HG02943 (cell line): ENCODE measurements at regions not wholly inside any gene's neighbourhood (a gene's known extent, or its start where the extent isn't known, plus 50 kb on each side); places are given as distances from the start of the nearest gene placed in this dataset.

Experiments
- ATAC-seq: cut with Tn5 transposase; IDR thresholded peaks from one replicate; pipeline ENCODE4 v1.9.1; 2021; ENCODE audit warnings: mild to moderate bottlenecking, low read depth, moderate library complexity; ENCODE audit not compliant: unreplicated experiment

DNA sequence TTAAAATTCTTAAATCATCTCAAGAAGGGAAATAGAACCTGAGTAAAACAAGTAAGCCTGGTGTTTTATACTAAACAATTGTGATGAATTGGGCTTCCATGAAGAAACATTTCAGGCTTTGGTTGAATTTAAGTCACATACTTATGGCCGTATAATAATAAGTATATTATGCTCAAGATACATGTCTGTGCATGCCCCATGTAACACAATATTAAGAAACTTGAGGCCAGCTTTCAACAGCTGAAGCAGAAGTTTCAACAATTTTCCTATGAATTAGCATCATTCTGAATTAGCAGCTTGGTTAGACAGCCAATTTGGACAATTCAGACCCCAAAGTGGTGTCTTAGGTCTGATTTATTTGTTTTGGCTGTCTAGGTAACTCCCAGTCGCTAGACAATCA is 243.7 kb downstream of the MYLK4 start:
- ATAC-seq, result no peak

DNA sequence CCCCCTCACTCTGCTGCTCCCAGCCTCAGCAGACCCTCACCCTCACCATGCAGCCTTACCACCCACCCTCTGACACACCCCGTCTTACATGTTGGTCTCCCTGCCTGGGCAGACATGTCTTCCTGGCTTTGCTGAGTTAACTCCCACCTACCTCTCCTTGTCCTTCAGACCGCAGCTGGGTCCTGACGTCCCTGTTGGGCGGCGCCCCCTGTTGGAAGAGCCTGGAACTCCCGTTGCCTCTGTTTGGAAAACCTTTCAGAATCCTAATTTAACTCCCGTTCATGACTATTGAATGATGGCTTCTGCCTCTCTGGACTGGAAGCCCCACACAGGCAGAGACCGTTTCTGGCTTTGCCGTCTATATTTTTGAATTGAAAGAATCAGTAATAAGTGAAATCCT is 245.1 kb downstream of the MYLK4 start:
- no peak for ATAC-seq

DNA sequence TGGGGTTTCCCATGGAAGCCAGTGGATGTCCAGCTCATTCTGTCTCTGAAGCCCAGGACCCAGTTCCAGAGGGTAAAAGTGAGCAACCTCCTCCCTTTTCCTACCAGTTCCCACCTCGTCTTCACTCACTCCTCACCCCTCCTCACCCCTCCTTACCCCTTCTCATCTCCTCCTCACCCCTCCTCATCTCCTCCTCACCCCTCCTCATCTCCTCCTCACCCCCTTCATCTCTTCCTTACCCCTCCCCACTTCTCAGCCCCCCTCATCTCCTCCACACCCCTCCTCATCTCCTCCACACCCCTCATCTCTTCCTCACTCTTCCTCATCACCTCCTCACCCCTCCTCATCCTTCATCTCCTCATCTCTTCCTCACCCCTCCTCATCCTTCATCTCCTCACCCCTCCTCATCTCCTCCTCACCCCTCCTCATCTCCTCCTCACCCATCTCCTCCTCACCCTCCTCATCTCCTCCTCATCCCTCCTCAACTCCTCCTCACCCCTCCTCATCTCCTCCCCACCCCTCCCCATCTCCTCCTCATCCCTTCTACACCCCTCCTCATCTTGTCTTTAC is 246.1 kb downstream of the MYLK4 start:
- ATAC-seq, result no peak

DNA sequence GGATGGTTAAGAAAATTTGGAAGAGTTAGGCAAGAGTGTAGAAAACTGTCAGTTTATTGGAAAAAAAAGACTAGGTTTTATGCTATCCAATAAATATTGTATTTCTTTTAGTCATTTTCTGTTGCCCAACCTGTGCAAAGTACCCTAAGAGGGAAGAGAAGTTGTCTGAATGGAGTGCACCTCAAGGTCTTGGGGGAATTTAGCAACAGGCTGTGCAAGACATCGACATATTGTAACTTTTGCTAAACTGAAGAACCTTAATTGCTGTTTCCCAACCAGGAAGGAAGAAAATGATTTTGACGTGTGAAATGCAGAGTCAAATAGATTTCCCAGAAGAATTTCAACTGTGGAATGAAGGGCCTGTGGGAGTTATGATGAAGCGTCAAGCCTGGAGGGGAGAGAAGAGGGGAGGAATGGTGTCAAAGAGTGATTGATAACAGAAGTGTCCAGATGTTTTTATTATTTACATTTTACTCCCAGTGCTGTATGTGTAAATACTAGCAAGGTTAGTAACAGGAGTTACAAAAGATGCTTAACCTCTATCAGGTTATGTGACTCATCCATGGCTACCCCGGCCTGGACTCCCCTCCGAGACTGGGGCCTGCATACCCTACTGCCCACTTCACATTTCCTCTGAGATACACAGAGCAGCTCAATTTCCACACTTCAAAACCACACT is 246.8 kb downstream of the MYLK4 start:
- ATAC-seq, result no peak

DNA sequence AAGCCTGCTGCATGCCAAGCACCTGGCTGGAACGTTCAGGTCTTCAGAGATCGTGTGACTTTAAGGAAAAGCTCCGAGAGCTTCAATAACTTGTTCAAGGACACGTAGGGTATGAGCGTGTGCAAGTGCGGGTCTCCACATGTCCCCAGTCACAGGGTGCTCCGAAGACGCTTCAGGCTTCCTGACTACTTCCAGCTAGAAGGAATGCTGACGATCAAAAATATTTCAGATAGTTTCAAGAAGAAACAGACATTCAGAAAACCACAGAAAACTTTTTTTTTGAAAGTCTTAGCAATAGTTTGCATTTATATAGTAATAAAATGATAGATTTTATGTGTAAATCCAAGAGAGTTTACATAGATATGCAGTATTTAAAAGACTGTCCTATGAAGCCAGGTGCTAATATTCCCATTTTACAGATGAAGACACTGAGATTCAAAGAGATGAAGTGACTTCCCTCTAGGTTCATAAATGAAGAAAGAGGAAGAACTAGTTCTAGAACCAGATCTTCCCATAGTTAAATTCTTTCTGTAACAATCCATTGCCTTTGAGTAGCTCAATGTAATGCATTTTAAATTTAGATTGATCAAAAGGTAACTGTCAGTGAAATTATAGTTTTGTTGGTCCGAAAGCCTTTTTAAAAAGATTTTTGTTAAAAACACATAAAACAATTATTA is 247.6 kb downstream of the MYLK4 start:
- no peak for ATAC-seq

DNA sequence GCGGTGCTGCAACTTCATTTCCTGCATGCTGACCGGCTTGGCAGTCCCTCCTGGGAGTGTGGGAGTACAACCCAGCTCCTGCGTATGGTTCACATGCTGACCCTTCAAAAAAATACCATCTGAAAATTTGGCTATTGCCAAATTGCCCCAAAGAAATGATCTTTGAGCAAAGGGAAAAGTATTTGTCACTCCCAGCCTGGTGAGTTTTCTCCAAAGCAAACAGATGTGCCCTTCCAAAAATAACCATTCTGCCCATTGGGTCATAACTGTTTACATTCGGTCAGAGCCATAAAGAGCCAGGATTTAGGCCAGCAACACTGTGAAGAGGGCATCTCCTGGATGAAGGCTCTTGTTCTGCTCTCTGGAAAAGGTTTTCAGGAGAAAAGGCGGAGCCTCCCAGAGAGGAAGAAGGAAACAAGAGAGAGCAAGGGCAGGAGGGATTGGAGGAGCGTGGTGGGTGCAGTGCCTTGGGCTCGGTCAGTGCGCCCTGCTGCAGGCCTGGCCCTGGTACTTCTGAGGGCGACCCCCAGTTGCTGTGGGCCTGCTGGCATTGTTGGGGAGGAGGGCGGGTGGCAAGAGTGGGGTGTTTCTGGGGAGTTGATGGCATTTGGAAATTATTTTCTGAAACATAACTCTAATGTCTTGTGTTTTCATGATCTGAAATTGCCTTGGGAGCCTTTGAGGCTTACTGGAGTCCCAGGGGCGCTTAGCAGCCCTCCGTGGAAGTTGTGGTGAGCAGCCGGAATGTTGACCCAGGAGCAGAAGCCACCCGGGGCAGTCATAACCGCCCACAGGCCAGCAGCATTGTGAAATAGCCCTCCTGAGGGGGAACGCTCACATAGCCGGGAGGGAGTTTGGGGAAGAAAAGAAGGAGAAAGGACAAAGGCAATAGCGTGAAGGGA is 248.4 kb downstream of the MYLK4 start:
- ATAC-seq, result no peak

DNA sequence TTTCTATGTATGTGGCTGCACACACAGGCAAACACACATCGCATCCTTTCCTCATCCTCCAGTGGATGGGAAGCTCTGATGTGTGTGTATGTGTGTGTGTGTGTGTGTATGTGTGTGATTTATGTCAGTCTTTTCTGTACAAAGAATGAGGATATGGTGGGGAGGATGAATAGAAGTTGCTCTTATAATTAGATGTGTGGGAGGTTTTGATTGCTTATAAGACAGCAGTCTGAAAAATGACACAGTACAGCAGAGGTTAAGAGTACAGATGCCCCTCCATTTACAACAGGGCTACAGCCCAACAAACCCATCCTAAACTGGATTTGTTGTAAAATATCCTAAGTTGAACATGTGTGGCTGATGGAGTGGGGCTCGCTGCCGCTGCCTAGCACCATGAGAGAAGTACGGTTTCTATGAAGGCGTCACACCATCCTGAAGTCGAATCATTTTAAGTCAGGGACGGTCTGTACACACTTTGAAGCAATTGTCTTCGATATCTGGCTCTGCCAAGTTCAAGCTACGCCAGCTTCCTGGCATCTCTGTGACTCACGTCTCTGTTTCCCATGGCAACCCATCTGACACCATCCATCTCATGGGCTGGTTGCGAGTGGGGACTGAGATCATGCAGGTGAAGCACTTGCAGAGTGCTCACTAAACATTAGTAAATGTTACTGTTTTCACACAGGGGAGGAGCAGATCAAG is 252.6 kb downstream of the MYLK4 start:
- ATAC-seq, result no peak

DNA sequence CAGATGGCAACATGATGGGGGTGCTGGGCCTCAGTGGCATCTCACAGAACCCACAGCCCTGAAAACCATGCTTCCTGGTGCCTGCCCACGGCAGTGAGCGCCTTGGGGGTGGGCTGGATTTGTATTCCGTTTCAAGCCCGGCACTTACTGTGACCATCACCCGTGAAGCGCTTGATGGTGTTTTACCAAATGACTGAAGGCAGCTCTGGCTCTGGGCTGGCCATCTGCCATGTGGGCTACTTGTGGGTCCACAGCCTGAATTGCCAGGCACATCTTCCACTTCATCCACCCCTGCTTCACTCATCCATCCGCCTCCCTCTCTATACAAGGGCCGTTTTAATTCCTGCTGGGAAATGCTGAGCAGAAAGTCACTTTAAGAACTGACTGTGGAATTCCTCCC is 250.9 kb upstream of the GMDS start:
- ATAC-seq, result no peak

DNA sequence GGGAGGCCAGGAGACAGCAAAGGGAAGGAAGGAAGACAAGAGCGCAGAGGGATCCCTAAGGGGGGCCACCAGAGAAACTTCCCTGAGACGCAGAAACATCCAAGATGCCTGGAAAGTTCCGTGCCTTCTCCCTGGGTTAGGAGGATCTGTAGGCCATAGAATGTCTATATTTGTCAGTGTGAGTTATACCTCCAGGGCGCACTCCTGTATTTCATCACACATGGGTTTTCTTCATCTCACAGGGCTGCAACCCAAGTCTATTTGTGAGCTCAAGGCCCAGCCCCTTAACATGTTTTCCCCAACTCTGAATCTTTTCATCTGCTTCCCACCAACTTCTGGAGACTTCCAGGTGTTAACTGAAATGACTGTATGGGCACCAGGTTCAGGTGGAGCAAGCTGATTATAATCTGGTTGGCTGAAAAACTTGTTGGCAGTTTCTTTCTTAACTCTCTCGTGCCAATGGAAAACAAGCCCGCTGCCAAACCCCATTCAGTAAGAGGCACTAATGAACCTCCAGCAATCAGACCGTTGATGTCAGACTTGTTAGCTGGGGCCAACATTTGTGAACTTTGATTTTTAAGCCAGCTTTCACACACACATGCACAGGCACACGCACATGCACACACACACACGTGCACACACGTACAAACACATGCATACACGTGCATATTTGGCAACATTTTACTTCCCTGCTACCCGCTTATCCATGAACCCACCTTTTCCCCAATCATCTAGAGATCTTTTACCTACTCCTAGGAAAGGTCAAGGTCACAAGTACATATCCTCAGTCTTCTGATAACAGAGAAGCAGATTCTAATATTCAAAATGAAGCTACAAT is 247.5 kb upstream of the GMDS start:
- no peak for ATAC-seq

DNA sequence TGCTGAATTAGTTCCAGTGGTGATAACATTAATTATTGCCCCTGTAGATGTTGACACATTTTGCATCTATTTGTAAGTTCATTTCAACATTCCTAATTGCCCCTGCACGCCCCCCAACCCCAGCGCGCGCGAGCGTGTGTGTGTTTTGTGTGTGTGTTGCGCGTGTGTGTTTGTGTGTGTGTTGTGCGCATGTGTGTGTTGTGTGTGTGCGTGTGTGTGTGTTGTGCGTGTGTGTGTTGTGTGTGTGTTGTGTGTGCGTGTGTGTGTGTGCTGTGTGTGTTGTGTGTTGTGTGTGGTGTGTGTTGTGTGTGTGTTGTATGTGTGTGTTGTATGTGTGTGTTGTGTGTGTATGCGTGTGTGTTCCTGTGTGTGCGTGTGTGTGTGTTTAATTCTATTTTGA is 245.7 kb upstream of the GMDS start:
- no peak for ATAC-seq

DNA sequence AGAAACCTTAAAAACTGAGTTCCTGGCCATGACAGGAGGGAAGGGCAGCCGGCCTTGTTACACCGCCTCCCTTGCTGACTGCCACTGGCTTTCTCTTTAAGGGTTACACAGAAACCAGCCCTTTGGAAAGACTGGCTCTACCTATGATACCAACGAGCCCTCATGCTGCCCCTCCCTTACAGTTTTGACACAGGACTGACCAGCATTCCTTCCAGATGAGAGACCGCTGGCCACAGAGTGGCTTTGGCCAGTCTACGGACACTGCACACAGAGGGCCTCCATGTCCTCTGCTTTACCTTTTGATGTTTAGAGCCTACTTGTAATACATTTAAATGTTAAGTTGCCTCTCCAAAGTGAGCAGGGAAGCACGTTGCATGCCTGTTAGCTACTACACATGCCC is 243.2 kb upstream of the GMDS start:
- ATAC-seq, result no peak

DNA sequence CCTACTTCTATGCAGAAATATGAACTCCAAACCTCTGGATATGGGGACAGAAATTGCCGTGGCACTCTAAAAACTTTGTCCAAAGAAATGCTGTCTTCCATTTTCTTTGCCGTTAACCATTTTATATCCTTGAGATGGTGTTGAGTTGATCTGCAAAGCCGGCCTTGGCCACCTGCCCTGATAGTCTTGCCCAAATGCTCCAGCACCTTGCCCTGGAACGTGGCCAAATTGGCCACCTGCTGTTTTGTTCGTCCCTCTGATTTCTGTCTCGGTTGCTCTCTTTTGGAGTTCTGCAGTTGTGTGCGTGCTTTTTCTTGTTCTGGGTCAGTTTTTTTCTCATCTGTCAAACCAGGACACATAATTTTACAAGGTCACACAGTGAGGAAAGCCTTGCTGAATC is 239.7 kb upstream of the GMDS start:
- ATAC-seq, result no peak

DNA sequence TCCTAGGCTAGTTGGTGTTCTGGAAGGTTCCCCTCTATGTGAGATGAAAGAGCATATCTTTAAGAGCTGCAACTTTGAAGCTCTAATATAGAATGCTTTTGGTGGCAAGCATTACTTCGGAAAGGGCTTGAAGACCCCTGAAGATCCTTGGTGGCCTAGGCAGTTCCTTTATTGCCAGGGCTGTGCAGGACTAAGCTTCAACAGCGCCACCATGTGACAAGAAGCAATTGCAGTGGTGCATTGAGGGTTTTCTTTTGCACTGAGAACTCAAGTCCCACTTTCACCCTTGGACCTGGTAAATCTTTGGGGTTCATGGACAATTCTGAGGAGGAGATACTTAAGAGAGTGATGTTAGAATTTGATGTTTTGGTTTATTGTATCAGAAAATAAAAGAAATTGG is 237.4 kb upstream of the GMDS start:
- no peak for ATAC-seq

DNA sequence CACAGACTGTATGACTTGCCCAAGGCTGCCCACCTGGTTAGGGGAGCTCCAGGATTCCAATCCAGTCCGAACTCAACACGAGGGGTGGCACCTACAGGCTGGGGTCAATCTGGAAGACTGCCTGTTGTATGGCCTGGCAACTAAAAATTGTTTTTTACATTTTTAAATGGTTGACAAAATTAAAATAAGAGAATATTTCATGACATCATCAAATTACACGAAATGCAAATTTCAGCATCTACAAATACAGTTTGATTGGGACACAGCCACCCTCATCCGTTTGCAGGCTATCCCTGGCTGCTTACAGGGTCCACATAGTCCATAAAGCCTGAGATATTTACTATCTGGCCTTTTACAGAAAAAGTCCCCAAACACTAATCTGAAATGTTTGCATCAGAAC is 235.9 kb upstream of the GMDS start:
- ATAC-seq, result no peak

DNA sequence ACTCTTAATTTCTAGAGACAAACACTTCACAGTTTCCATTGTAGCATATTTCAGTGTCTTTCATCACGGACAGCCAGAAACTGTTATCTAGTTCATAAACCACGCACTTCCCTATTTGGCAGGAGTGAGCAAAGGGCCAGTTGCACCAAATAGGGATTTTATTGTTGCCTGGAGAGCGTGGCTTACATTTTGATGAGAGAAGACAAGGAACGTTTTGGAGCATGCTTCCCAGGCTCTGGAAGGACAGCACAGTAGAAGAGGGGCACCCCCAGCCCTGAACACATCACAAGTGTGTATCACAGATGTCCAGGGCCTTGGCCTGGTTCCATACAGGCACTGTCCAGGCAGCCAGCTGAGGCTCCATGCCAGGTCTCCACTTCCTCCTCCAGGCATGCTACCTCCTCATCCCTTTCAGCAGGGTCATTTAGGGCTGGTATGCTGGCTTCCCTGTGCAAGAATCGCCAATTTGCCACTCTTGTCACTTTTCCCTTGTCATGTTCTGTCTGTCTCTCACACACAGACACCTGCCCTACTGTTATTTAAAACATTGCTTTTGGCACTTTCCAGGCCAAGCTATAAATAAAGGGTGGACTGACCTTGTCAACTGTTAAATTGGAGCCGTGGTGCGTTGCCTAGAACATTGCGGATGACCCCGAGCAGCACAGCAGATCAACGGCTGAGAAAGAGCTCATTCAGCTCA is 235.0 kb upstream of the GMDS start:
- ATAC-seq, result no peak

DNA sequence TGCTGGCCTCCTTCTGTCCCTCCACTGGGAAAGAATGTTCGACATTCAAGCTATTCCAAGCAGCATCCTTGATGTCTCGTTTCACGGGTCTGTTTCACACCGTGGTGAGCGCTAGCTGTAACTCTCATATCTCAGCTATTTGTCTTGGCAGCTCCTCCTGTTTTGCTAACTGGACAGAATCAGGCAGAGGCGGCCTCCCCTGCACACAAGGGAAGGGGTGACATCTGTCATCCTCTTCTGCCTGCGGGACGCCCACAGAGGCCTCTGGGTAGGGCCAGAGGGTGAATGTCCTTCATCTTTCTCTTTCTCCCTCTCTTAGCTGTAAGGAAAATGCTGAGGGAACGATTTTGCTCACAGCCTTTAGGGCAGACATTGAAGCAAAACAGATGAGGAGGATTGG is 232.8 kb upstream of the GMDS start:
- ATAC-seq, result no peak

DNA sequence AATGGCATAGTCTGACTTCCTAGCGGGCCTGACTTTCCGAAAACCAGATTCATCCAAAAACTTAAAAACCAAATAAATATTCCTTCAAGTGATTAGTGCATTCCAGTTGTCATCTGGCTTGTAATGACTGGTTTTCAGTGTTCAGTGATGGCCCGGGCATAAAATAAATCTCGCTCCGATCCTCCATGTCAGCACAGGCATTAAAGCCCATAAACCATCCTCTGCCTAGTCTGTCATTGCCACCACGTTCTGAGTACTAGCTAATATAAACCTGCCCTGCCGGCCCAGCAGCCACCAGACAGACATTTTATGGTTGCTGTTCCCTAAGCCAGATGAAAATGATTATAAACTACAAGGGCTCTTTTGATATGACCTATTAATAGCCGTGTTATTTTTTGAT is 232.3 kb upstream of the GMDS start:
- ATAC-seq, result no peak

DNA sequence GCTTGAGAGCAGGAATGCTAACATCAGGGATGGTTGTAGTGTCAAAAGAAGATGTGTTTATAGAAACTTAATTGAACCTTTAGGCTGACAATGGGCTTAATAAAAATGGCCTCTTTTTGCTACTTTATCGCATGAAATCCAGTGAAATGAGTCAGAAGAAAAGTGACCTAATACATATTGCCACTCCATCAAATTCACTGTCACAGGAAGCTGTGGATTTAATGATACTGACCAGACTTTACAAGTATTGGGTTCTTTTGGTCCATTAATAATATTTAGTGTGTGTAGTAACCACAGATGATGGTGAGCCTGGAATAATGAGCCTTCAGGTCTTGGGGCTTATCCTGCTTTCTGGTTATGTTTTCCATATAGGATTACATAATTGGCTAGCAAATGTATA is 231.8 kb upstream of the GMDS start:
- ATAC-seq, result no peak

DNA sequence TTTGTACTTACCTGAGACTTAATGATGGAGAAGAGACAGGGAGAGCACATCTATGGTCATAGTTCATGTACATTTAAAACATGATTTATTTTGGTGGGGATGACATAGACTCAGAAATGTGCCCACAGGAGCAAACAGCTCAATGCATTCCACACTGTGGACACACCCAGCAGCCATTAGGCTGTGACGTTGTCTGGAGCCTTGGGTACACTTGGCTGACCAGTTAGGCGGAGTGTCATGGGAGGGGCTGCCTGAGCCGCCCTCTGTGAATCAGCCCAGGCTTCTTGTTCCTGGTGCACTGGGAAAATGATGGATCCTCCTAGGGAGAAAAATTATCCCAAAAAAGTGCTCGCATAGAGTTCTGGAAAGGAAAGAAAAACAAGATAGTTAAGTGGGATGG is 231.0 kb upstream of the GMDS start:
- ATAC-seq, result no peak
